ENCODE measurements at regions not wholly inside any gene's neighbourhood (a gene's known extent, or its start where the extent isn't known, plus 50 kb on each side); places are given as distances from the start of the nearest gene placed in this dataset.
"Not testable (repeated sequence)": the region's sequence is repeated elsewhere in the genome, so short reads cannot be mapped to it uniquely, and the experiment has no call there.

- DNase-seq (no peak), ATAC-seq (no peak)
- Mint-ChIP-seq H3K4me3 (no peak overlapping the region), H3K36me3 (ENCODE audit: low read depth) (no peaks in the 10 kb centered on the region), H3K27me3 (no peaks in the 10 kb centered on the region), H3K9me3 (no peaks in the 10 kb centered on the region), H3K27ac (no peak overlapping the region), H3K4me1 (ENCODE audit: low read depth) (no peaks in the 10 kb centered on the region)
- TF ChIP-seq CTCF (IDR thresholded peaks at IDR 0.05): no peak
- CTCF ChIA-PET: no interaction called here
- POLR2A ChIA-PET: no interaction called here
- intact Hi-C loops (cut with micrococcal nuclease): no loop called here
These were observed 354.1 kb upstream of the DIPK2B start for GRCh38 chrX:45554736-45555135.

- Mint-ChIP-seq H3K27me3 (no peaks in the 10 kb centered on the region), H3K4me1 (ENCODE audit: low read depth) (no peaks in the 10 kb centered on the region), H3K4me3 (no peak overlapping the region), H3K36me3 (ENCODE audit: low read depth) (no peaks in the 10 kb centered on the region), H3K9me3 (no peaks in the 10 kb centered on the region), H3K27ac (no peak overlapping the region)
- ChIA-PET CTCF (no interaction called here), POLR2A (no interaction called here)
- DNase-seq (no peak), ATAC-seq (no peak)
- no peak for TF ChIP-seq CTCF (IDR thresholded peaks at IDR 0.05)
- intact Hi-C loops (cut with micrococcal nuclease): no loop called here
These were observed 352.7 kb upstream of the DIPK2B start for GRCh38 chrX:45553417-45553816.

GRCh38 chrX:45546697-45547096, 346.0 kb upstream of the DIPK2B start:
- H3K27ac Mint-ChIP-seq; H3K27me3 Mint-ChIP-seq; ATAC-seq; H3K4me3 Mint-ChIP-seq; DNase-seq; CTCF ChIA-PET; H3K9me3 Mint-ChIP-seq; intact Hi-C loops (cut with micrococcal nuclease); POLR2A ChIA-PET; H3K4me1 Mint-ChIP-seq (ENCODE audit: low read depth); H3K36me3 Mint-ChIP-seq (ENCODE audit: low read depth): not testable (repeated sequence)

- Mint-ChIP-seq H3K27me3 (peaks cover 5% of the 10 kb centered on the region), H3K4me3 (no peak overlapping the region), H3K4me1 (ENCODE audit: low read depth) (no peaks in the 10 kb centered on the region), H3K36me3 (ENCODE audit: low read depth) (no peaks in the 10 kb centered on the region), H3K27ac (no peak overlapping the region), H3K9me3 (no peaks in the 10 kb centered on the region)
- TF ChIP-seq CTCF (IDR thresholded peaks at IDR 0.05): no peak
- ChIA-PET CTCF (no interaction called here), POLR2A (no interaction called here)
- intact Hi-C loops (cut with micrococcal nuclease): no loop called here
- ATAC-seq (no peak), DNase-seq (no peak)
These were observed 339.5 kb upstream of the DIPK2B start for GRCh38 chrX:45540181-45540580.

- Mint-ChIP-seq H3K4me3 (no peak overlapping the region), H3K27ac (no peak overlapping the region), H3K27me3 (peaks cover 7% of the 10 kb centered on the region), H3K36me3 (ENCODE audit: low read depth) (peaks cover 1% of the 10 kb centered on the region), H3K4me1 (ENCODE audit: low read depth) (no peaks in the 10 kb centered on the region), H3K9me3 (no peaks in the 10 kb centered on the region)
- ATAC-seq: no peak
- intact Hi-C loops (cut with micrococcal nuclease): no loop called here
- DNase-seq: no peak
- no peak for TF ChIP-seq CTCF (IDR thresholded peaks at IDR 0.05)
- POLR2A ChIA-PET: no interaction called here
- CTCF ChIA-PET: no interaction called here
These were observed 337.3 kb upstream of the DIPK2B start for GRCh38 chrX:45537936-45538335.

- Mint-ChIP-seq H3K36me3 (ENCODE audit: low read depth) (no peaks in the 10 kb centered on the region), H3K9me3 (no peaks in the 10 kb centered on the region), H3K4me1 (ENCODE audit: low read depth) (no peaks in the 10 kb centered on the region), H3K27me3 (no peaks in the 10 kb centered on the region), H3K4me3 (no peak overlapping the region), H3K27ac (no peak overlapping the region)
- intact Hi-C loops (cut with micrococcal nuclease): no loop called here
- ATAC-seq (no peak), DNase-seq (no peak)
- ChIA-PET POLR2A (no interaction called here), CTCF (no interaction called here)
- no peak for TF ChIP-seq CTCF (IDR thresholded peaks at IDR 0.05)
These were observed 327.2 kb upstream of the DIPK2B start for GRCh38 chrX:45527834-45528233.
